HG03060 (cell line): ENCODE measurements at regions not wholly inside any gene's neighbourhood (a gene's known extent, or its start where the extent isn't known, plus 50 kb on each side); places are given as distances from the start of the nearest gene placed in this dataset.

Source experiments
- ATAC-seq: cut with Tn5 transposase; IDR thresholded peaks from one replicate; pipeline ENCODE4 v1.9.1; 2021; ENCODE audit warnings: low read depth, moderate number of reproducible peaks; ENCODE audit not compliant: unreplicated experiment

DNA sequence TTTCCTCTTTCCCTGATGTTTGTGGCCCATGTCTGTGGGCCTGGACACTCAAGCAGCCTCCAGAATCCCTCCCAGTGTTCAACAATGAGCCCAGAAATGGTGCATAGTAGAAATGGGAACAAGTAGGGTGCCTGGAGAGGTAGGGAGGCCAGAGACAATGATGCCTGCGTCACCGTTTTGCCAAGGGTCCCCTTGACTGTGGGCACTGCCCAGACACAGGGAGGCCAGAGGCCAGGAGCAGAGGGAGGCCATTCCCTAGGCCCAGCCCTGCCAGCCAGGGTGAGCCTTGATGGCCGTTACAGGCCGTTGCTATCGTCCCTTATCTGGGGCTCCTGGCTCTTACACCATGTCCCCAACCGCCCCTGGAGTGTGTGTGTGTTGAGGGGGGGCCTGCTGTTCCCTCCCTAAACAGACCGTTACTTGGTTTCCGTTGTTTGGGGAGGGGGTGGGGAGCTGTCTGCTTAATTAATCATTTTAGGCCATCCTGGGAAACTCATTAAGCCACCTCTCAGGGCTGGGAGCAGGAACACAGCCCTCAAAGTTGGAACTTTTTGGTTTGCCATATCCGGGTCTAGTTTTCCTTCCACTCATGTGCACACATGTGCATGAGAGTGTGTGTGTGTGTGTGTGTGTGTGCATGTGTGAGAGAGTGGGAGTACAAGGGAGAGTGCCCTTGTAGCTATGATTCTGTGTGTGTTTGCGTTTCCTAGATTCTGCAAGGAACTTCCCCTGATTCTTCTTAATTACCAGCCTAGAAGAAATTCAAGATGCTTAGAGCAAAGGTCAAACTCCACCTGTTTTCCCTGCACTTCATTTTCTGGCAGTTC, 135.2 kb upstream of the HAAO start:
- ATAC-seq, result no peak

DNA sequence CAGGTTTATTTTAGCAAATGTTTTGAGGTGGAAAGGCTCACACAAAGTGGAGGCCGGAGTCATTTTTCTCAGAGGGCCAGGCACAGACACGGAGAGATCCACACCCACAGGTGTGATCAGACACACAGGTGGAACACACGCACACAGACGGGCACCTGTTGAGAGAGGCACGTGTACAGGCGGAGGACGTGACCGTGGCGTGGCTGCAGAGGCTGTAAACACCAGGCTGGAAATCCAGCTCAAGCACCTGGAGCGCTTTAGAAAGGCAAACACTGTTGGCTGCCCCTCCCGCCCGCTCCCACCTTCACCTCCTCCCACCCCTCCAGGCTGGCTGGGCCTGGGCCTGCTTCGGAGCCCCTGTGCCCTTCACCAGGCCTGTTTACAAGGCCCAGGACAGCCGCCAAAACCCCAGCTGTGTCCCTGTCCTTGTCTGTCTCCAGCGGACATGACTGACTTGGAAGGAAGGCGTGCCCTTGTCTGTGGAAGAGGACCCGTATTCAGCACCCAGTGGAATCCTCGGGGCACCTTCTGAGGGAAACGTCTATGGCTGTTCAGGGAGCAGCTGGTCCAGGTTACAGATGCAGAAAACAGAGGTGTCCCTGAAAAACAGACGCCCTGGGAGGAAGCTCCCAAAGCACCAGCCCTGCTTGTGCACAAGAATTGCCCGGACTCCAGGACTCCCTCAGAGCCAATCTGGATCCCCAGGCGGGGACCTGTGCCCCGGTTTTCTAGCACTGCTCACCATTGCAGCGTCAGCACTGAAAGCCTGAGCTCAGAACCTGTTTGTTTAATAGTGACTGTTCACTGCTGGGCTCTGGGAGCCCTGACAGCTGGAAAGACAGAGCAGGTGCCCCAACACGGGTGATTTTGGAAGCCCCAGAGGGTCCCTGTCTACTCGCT, 134.3 kb upstream of the HAAO start:
- ATAC-seq, result no peak

DNA sequence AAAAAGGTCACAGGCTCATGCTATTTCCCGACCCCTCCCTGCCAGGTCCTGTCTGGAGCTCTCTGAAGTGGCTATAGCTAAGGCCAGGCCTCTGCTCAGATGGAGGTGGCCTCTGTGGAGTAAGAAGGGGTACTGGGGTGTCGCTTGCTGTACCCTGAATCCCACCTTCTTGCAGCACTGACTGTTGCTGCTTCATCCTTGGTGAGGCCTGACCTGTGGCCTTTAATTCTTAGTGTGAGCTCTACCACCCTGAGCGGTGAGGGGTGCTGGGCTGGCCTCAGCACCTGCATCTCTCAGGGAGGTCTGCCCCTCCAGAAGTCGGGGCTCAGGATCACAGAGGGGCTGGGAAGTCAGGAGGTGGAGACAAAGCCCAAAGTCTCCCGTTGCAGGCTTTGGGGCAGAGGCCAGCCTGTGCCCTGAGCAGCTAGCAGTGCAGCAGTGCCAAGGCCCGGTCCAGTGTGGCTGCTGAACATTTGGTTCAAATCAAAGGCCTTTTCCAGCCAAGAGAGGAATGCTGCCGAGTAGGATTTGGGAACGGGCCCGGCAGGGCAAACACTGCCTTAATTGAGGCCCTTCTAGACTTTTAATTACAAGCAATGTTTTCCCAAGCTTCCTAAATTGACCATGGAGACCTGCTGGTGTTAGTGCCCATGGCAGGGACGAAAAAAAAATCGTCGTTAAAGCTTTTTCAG, 133.5 kb upstream of the HAAO start:
- ATAC-seq, result no peak

DNA sequence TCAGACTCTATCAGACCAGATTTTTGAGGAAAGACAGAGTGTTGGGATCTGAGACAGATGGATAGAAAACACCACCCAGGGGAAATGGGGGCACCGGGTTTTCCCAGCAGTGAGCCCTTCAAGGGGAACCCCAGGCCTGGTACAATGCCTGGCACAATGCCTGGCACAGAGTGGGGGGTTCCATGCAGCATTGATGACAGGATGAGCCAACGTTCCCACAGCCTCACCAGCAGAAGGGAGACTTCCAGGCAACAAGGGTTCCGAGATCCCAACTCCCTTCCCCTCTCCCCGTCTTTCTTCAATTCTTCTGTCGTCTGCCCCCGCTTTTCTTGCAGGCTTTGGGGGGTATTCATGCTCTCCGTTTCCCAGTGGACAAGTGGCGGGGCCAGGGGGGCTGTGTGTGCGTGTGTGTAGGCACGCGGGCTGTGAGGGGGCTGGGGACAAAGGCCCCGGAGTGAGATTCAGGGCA, 132.1 kb upstream of the HAAO start:
- ATAC-seq, result no peak

DNA sequence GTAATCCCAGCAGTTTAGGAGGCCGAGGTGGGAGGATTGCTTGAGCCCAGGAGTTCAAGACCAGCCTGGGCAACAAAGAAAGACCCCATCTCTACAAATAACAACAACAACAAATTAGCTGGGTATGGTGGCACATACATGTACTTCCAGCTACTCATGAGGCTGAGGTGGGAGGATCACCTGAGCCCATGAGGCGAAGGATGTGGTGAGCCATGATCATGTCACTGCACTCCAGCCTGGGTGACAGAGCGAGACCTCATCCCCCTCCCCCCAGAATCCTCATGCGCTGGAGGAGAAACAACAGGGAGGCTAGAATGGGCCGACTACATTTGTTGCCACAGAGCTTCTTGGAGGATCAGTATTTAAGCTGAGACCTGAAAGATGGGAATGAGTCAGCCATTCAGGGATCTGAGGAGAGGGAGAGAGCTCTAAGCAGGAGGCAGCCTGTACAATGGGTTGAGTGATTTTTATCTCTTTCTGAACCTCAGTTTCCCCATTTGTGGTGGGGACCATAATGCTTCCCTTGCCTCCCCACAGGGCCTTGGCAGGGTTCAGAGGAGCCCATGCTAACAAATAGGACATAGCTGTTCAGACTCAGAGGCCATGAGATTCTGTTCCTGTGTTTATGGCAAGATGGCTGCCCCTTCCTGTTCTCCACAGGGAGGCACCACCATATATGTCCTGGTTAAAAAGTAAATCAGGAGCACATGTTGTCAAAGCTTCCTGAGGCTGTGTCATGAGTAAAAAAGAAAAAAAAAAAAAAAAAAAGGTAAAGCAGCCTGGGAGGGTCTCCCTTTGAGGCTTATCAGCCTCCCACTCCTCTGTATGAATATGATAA, 131.4 kb upstream of the HAAO start:
- no peak for ATAC-seq

DNA sequence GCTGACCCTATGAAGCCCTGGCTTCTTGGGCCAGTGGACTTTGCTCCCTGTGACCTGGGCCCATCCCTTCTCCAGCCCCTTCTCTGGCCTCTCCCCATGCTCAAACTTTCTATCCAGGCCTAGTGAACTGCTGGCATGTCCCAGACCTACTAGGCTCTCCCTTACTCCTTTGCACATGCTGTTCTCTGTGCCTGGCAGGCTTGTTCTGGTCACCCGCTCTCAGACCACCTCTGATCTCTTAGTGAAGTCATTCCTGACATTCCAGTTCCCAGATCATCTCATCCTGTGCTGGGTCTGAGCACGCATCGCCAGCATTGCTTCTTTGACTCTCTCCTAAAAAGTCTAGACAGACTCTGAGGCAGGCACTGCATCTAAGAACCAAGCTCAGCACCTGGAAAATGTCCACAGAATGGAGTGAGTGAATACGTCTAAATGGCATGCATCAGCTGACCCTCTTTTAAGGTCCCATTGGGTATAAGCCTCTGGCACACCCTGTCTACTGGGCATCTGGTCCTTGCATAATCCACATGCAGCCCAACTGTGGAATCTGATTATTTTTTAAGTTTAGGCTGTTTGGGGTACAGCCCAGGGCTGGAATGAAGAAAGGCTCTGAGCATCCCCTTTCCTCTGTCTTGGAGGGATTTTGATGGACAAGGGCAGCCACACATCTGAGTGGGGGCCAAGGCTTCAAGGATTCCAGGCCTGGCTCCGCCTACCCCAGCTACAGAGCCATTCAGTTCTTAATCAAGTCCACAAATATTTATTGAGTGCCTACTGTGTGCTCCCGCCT, 130.6 kb upstream of the HAAO start:
- no peak for ATAC-seq

DNA sequence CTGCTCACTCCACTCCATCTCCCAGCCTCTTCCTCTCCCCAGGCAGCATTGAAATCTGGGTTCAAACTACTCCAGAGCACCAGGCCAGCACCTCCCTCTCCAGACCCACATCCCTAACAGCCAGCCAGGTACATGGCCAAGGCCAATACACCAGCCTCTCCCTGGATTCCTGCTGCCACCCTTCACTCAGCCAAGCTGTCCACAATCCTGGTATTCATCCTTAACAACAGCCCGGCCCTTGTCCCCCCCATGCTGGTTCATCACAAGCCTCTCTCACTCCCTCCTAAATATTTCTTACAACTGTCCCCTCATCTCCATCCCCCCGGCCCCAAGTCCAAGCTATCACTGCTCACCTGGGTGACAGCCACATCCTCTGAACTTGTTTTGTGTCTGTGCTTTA, 129.9 kb upstream of the HAAO start:
- no peak for ATAC-seq

DNA sequence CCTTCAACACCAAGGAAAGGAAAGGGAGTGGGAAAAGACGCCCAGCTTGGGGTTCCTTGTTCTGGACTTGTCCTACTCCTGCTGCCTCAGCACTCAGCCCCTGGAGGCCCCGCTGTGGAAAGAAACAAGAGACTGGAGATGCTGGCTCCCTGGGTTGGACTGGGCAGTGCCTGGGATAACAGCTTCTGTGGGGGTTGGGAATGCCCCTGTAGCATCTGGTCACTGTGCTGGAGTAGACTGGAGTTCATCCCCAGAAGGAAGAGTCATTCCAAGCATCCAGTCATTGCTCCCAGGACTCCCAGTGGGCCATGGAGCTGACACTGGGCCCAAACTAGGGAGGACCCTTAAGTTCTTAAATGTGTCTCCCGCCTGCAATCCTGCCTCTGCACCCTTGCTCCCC, 129.3 kb upstream of the HAAO start:
- ATAC-seq, result no peak

DNA sequence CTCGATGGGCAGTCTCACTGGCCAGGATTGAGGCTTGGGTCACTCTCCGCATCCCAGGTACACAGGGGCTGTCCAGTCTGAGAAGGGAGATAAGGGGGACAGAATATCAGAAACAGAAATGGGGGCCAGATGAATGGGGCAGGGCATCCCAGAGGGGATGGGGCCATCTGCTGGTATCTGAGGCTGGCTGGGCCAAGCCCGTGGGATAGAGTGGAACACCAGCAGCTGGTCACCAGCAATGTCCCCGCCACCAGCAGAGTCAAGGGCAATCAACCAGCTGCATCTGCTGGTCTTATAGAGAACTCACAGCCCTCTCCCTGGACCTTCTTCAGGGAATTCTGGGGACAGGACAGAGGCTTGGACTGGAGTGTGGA, 128.8 kb upstream of the HAAO start:
- no peak for ATAC-seq

DNA sequence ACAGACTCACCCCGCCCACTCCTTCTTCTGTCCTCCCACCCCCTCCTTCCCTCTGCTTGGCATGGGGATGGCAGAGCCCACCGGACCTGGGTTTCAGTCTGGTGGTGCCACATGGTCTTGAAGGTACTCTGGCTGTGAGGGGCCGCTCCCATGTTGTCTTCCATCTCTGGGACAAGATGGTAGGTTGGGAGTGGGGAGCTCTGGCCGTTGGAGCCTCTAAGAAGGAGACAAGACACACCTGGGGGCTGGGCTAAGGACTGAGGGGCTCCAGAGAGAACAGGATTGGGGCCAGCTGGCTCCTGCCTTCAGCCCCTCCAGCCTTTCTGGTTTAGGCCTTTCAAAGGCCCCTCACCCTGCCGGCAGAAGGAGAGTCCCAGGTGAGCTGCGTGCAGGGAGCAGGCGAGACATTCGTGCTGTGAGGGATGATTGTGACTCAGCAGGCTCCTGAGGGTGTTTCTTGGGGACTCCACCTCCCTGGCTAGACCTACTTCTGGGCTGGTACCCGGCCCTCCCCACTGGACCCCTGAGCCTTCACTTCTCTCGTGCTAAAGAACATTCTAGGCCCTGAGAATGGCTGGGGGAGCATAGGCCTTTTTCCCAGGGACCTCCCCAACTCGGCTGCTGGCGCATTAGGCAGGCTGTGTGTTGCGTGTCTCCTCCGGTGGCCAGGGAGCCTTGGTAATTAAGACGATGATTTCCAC, 128.2 kb upstream of the HAAO start:
- no peak for ATAC-seq

DNA sequence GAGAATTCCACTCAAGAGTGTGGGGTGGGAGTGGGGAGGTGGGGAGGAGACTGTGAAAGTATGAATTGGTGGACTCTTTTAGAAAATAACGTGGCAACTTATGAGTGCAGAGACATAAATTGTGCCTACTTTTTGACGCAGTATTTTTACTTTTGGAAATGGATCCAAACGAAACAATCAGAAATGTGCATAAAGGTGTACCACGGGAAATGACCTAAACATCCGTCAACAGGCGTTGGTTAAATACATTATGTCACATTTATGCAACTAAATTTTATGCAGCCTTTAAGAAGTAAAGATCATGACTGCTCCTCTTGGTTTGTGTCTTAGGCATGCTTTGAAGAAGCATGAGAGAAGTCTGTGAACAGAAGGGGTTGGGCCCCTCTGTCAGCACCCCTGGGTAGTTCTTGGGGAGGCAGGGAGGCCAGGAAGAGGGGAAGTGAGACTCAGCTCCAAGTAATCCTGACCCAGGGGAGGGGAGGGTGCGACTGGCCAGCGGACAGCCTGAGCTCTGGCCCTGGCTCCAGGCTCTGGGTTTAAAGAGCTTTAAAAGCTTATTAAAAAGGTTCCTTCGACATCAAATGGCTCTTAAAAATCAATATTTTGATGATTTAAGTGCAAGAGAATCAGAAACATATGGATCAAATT, 126.4 kb upstream of the HAAO start:
- ATAC-seq, result no peak

DNA sequence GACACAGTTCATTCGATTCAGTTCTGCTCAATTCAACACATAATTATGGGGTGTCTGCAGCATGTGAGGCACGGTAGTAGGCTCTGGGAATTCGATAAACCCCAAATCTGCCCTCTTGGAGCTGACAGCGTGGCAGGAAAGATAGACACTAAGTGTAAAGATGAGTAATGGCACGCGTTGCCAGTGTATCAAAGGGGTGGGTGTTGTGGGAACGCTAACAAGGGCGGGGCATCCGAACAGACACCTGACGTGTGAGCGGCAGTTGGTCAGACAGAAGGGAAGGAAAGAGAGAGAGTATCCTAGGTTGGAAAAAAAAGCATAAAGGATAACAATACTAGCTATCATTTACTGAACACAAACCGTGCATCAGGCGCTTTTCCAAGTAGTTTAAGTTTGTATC, 125.7 kb upstream of the HAAO start:
- no peak for ATAC-seq

DNA sequence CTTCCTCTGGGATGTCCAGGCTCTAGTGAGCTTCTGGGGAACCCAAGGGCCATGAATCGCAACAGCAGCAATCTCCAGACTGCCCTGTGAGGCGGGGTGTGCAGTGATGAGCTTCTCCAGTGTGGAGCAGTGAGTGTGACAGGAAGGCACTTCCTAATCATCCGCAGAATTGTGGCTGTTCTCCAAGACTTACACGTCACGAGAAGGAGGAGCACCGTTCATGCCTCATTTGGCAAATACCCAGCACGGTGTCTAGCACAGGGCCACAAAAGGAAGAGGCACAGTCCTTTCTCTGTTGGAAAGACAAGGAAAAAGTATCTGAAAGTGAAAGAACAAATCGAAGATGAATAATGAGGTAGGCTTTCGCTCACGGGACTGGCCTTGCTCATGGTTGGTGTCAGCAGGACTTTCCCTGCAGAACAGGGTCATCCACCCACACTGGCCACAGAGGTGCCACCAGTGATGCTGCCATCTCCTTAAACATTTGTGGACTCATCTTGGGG, 125.1 kb upstream of the HAAO start:
- no peak for ATAC-seq

DNA sequence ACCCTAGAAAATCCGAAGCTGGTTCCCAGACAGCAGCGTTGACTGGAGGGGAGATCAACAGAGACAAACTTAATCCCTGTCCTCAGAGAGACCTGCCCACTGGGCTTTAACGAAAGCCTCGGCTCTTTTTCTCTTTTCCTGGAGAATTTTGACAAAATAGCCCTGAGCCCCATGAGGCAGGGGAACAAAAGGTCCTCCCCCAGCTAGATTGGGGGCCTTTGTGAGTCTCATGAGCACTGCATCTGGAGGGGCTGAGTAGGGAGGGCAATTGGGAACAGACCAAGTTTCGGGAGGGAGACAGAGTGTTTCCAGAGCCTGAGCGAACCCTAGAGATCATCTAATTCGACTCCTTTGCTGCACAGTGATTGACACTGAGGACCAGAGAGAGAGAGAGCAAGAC, 123.9 kb upstream of the HAAO start:
- ATAC-seq, result no peak

DNA sequence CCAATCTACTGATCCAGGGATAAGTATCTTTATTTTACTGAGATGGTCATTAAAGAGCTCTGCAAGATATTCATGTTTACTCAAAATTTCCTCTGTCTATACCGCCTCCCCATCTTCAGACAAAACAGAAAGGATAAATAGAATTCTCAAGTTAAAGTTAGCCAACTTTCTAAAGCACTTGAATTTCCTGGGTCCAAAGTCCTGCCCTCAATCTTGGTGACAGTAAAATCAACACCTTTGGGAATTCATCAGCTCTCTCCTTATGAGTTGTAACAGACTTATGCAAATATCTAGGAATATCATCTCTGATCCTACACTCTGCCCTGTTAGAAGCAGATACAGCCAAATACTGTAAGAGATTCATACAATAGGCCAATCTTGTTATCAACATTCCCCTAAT, 122.5 kb upstream of the HAAO start:
- ATAC-seq, result no peak

DNA sequence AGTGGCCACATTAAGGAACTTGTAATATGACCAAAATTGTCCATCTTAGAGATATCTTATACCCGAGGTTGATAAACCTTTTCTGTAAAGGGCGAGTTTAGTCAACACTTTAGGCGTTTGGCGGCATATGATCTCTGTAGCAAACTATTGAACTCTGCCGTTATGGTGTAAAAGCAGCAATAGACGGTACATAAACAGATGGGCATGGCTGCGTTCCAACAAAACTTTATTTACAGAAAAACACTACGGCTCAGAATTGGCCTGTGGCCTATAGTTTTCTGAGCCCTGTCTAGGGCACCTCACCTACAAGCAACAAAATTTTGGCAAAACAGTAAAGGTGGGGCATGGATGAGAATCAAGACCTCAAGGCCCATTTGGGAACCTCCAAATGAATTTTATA, 121.9 kb upstream of the HAAO start:
- ATAC-seq, result no peak

DNA sequence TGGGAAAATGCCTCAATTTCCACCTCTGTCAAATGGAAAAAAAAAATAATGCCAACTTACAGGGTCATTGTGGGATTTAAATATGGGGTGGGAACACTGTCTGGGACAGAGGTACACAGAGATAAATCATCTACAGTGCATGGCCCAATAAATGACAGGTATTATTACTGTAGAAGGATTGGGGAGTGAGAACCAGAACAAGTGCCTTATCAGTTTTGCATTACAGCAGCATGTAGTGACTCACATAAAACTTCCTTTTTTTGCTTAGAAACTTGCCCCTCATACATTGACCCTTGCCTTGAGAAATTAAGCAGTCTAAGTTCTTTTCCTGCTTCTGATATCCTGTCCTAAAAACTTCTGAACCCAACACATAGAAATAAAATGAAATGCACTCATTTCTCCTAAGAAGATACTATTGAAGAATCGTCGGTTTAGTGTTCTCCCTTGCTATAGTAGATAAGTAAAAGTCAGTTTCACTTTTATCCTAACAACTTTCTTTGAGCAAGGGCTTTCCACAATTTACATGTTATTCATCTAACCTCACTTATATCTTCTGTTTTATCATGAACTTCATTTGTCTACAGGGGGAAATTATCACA, 121.0 kb upstream of the HAAO start:
- ATAC-seq, result no peak
